Esophagus mucosa (tissue), 1 donor: ENCODE measurements at regions not wholly inside any gene's neighbourhood (a gene's known extent, or its start where the extent isn't known, plus 50 kb on each side); places are given as distances from the start of the nearest gene placed in this dataset.

ENCODE experiments used
- ATAC-seq: fragments of 200-7000 bp; cut with Tn5 transposase; one replicate; pipeline ENCODE4 v1.9.1; 2020
- donor health status: DM: yes; HTN: yes; CAD: no.

DNA sequence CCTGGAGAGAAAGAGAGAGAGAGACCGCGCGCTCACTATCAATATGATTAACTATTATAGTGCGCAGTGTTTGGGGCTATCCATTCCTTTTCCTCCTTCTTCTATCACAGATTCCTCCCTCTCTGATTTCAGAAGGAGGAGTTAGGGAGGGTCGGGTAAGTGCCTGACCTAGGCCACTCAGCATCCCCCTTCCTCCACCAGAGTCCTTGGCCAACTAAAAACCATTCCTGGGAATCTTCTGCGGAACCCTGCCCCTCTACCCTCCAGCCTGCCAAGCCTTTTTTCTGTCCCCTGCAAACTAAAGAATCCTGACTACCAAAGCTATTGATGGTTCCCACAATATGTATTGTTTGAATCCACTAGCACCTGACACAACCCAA lies 256.2 kb upstream of the NFE2L3 start:
- no peak for ATAC-seq

DNA sequence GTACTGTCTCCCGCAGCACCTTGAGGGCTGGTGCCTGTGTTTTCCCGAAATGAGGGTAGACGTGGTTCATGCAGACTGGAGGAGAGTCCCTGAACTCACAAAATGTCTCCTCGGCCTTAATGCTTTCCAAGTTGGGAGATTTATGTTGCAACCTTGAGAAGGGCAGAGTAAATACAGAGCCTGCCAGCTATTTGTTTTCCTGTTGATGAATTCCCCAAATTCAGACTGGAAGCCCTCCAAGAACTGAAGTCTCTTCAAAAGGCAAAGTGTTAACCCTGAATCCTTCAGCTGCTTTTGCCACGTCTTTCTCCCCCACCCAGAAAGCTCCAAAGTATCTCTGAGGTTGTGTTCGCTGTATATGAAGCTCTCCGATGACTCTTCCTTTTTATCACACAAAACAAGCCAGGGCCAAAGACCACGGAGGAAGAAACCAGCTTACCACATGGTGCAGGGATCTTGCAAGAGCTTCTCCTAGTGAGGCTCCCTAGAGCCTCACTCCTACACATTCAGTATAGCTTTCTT lies 254.7 kb upstream of the NFE2L3 start:
- ATAC-seq, result no peak

DNA sequence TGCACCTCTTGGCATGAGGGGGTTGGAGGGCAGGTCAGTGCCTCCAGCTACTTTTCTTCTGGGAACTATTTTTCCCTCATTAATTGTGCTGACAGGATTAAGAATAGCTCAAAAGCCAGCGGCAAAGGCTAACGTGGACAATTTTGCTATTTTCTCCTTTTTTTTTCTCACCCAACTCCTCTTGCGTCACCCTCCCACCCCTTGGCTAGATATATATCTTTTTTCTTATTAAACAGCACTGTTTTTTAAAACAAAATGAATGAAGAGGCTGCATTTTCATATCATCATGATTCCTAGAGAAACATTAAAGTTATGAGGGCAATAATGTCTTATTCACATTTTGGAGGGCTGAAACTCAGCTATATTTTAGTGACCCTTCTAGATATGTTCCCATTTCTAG lies 251.8 kb upstream of the NFE2L3 start:
- ATAC-seq, result no peak

DNA sequence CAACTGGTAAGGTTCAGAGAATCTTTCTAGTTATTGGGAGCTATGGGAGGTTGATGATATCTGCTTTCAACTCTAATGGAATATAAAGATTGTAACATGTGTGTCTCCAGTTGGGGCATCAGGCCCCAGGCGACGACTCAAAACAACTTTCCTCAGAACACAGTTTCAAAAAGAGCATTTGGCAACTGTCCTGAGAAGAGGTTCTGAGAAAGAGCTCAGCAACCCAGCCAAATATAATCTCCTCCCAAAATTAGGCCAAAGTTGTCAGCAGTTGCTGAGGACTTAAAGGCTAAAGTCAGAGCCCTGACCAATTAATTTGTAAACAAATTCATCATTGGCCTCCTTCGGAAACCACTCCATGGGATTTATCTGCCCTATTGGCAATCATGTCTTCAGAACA lies 251.1 kb upstream of the NFE2L3 start:
- ATAC-seq, result no peak

DNA sequence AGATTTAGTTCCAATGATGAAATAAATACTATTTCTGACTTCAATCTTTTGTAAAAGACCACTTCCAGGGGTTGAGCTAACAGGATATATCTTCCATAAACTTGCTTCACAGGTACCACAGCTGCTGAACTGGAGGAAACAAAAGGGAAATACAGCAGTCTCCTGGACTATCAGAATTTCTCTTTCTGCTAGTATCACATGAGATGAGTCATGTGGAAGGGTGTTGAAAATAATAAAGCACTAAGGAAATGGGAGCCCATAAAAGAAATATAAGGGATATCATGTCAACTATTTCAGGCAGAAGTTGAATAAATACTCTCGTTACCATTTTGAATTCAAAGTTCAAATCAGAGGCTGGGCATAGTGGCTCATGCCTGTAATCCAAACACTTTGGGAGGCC lies 250.3 kb upstream of the NFE2L3 start:
- ATAC-seq, result no peak

DNA sequence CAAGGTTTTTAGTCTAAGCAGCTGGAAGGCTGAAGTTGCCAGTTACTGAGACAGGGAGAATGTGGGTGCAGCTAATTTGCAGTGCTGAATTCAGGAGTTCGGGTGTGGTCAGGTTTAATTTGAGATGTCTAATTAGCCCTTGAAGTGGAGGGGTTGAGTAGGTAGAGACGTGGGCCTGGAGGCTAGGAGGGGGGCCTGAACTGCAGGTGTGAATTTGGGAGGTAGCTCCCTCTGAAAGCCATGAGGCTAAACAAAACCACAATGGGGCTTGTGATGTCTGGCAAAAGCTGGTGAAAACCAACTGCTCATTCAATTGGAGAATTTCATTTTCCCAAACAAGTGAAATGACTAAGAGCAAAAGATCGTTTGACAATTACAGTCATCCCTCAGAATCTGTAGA lies 246.0 kb upstream of the NFE2L3 start:
- no peak for ATAC-seq

DNA sequence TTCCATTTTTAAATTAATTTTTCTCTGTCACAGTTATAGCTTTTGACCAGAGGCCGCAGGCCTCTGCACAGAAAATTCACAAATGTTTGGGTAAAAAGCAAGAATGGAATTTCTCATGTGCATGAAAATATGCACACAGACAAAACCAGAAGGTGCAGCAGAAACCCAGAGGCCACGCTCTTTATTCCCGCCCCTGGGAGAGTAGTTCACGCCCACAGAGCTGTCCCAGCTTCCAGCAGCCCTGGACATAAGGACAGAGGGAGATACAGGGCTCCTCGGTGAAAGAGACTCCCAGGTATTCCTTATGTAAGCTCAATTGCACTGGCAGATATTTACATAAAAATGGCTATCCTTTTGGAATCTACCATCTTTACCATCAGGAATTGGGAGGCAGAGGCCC lies 245.2 kb upstream of the NFE2L3 start:
- ATAC-seq, result no peak

DNA sequence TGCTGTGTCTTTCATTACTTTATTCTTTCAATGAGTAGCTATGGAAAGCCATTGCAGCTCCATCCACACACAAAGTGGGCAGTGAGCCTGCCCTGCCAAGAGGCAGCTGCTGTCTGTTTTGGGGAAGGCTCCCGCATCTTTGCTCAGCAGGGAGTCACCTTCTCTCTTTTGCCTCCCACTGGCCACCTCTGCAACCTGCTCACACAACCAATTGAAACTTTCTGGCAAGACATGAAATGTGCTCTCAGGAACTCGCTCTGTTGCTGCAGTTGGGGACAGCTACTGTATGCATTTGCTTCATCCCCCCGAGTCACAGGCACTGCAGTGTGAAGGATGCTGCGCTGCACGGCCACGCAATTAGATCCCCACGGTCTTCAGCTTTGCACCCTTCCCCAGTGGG lies 244.8 kb upstream of the NFE2L3 start:
- no peak for ATAC-seq

DNA sequence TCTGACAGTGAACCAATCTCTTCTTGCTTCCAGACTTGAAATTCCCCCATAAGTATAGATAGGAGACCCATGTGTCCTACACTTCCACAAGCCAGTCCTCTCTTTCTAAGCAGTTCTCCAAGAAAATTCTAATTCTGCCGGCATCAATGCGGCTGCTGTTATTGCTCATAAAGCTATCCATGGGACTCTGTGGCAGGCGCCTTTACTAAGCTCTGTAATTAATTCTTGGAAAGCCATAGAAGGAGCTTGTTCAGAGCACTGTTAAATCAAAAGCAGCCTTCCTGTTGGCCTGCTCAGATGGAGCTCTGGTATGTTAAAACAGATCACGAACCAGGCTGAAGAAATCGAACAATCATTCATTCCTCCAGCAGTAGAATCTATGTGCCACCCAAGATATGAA lies 244.3 kb upstream of the NFE2L3 start:
- ATAC-seq, result no peak

DNA sequence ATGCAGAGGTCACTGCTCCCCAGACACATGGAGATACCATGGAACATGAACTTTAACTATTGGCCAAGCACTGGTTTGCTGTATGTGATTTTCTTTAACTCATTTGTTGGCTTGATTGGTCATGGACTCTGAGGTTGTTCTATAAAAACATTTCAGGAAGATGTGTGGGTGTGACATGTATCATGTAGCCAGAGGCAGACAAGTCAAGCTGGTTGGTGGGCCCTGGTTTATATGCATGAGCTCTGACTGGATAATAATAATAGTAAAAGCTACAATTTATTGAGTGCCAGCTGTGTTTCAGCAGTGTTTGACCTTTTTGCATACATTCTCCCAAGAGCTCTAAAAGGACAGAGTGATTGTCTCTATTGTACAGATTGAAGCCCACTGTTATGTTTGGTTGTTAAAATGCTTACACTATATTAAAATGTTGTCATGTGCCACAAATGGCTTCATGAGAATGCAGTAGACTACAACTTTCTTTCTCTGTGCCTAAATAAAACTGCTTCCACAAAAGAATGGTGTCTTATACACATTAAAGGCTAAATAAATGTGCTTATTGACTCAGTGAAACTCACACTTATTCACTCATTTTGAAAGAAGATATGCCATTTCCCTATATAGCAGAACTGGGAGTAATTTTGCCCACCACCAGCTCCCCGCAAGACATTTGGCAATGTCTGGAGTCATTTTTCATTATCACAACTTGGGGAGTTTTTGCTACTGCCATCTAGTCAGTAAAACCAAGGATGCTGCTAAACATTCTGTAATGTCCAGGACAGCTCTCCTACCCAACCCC lies 243.6 kb upstream of the NFE2L3 start:
- ATAC-seq, result no peak

DNA sequence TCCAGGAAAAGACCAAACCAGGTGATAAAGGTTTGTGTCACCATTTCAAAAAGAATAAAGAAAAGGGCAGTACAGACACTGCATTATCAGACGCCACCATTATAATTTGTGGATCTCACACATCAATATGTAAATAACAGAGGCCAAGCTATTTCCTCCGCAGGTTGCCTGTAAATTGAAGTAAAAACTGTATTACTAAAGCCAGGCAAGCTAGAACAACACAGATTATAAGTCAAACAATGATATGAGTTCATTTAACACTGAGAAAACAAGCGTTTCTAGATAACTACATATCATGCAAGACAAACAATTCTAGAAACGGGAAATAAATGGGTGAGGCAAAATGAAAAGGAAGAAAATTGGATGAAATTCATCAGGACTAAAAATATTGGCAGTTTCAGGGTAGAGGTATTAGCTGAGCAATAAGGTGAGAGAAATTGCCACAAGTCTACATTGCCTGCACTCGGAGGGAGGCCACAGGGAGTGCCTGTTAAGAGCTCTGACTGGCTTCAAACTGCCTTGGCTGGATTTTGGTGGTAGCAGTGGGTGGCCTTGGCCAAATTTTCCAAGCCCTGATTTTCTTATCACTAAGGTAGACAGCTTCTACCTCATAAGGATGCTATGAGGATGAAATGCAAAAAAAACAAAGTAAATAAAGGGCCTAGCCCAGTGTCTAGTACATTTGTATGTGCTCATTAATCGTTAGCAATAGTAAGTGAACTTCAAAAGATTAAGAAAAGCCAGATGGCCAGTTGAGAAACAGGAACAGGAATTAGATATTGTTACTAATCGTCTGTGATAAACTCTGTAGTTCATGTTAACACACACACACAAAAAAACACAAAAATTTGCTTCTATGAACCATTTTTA lies 240.0 kb upstream of the NFE2L3 start:
- ATAC-seq, result no peak

DNA sequence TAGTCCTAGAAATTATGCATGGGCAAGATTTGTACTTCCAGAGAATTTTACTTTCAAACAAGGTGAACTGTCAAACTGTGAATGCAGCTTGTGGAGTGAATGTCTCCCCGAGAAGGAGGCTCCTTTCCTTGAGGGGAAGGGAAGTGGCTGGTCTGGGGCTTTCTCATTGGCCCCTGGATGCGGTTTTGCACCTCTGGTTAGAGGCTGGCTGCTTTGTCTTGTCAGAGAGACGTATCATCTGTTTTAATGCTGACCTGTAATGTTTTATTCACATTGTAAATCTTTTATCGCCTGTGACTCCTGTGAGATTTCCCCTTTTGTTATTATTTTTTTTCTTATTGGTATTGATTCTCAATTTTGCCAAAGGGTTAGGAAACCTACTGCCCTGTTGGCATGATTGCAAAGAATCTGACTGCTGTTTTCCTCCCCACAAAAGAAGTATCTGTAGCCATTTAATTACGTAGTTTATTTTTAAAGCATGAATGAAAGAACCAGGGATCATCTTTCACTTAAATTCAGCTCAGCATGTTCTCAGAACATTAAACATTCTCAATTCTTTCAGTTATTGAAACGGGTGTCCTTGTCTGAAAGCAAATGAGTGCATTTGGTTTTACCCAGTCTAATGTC lies 238.3 kb upstream of the NFE2L3 start:
- ATAC-seq, result no peak

DNA sequence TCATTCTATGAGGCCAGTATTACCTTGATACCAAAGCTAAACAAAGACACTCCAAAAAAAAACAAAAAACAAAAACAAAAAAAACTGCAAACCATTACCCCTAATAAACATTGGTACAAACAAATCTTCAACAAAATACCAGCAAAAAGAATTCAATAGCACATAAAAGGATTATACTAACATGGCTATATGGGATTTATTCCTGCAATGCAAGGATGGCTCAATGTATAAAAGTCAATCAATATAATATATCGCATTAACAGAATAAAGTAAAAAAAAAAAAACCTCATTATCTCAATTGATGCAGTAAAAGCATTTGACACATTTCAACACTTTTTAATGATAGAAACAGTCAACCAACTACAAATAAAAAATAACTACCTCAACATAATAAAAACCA lies 233.3 kb upstream of the NFE2L3 start:
- ATAC-seq, result no peak

DNA sequence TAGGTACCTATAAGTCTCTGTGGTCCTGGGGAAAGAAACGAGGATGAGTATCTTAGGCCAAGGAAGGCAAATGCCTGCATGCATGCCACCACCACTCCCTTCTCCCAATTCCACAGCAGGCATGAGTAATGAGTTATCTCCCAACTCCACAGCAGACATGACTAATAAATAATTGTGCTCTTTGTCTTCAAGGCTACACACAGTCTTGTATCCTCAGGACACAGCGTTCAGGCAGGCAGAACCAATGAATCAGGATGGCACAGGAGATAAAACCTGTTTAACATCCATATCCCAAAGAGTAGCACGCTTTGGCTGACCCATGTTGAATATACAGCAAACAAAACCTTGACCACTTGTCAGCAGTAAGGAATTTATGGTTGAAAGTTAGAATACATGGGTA lies 229.7 kb upstream of the NFE2L3 start:
- ATAC-seq, result peak; percentile 82

DNA sequence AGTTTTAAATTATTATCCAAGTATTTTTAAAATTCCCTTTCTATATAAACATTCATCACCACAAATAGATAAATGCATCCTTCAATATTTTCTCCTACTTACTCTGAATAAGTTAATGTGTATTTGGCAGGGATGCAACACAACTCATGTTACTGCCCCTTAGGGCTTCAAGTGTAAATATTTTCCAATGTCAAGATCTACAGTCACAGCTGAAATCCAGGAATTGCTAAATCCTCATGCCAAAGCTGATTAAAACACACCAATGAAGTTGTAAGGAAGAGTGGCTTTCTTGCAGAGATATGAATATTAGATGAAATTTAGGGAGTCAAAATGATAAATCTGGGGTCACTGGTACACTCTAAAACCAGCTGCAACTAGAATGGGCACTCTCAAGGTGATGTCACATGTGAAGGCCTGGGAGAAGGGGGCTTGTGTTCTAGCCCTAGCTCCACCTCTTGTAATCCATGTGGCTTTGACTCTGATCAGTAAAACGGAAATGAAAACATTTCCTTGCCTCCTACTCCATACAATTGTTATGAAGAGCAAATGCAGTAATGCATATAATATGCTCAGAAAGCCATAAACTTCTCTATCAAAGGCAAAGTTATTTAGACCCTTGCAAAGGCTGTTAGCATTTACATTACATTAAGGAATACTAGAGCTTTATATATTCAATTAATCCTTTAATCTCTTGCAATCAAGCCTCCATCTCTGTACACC lies 228.1 kb upstream of the NFE2L3 start:
- ATAC-seq, result no peak

DNA sequence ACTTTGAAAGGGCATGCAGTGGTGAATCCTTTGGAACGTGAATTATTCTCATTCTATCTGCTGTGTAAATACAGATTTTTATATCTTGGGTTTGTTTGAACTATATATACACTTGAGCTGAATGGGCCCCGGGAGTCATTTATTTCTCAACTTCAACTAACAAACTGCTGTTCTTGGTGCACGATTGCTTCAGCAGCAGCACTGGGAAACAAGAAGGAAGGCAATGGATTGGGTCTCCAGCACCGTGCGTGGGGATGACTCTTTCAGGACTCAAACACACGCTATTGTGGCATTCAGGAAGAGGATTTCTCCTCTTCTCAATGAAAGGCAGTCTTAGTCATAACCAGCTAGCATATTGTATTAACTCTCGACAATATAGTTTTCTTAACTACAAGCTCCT lies 226.0 kb upstream of the NFE2L3 start:
- ATAC-seq, result peak; percentile 92

DNA sequence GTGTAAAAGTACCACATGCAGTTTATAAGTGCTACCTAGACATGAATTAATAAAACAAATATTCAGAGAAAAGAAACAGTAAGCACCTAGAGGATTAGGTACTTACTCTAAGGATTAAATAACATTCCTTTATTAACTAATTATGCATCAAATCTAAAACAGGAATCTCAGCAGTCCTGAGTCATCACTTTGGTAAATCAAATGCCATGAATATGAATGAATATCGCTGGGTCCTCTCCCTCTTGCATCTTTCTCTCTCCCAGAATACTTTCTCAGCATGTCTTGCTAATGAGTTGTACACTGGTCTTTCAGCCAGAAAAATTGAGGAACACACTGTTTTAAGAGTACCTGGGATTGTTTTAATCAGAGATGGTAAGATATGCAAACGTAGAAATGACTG lies 225.5 kb upstream of the NFE2L3 start:
- peak; percentile 50 for ATAC-seq

DNA sequence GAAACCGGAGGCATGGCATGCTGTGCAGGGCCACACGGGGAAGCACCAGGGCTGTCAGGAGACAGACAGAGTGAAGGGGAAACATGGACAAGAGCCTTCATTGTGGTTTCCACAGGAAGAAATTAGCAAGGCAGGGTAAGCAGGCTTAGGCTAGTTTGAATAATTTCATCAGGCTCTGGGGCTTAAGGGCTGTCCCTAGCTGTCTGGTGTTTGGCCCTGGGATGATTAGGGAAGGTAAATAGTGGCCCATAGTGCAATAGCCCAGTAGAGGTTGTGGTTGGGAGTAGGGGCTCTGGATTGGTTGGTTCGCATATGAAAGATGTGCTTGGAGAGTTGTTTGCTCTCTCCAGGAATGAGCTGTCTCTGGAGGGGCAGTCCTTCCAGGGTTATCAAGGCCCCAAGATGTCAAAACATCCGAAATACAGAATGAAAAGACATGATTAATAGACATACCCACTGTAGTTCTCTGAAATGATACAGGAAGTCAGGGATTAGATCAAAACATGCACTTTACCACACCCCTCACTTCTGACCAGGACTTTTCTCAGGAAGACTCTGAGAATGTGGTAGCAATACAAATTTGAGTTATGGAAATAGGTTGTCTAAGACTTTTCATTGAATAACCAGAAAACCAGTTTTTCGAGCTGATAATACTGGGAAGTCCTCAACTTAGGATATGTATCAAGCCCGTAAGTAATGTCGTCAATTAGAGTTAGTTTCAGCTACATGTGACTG lies 224.9 kb upstream of the NFE2L3 start:
- peak; percentile 49 for ATAC-seq

DNA sequence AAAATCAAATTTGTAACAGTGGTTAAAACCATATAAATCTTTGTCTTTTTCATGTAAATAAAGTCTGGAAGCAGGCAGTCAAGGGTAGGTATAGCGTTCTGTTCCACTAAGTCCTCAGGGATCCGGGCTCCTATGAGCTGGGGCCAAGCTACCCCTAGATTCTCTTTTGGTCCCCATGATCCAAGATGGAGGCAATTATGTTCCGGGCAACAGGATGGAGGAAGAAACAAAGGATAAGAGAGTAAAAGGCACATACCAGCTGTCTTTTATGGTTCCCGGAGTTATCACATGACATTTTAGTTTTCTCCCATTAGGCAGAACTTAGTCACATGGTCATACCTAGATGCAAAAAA lies 224.4 kb upstream of the NFE2L3 start:
- ATAC-seq, result no peak

DNA sequence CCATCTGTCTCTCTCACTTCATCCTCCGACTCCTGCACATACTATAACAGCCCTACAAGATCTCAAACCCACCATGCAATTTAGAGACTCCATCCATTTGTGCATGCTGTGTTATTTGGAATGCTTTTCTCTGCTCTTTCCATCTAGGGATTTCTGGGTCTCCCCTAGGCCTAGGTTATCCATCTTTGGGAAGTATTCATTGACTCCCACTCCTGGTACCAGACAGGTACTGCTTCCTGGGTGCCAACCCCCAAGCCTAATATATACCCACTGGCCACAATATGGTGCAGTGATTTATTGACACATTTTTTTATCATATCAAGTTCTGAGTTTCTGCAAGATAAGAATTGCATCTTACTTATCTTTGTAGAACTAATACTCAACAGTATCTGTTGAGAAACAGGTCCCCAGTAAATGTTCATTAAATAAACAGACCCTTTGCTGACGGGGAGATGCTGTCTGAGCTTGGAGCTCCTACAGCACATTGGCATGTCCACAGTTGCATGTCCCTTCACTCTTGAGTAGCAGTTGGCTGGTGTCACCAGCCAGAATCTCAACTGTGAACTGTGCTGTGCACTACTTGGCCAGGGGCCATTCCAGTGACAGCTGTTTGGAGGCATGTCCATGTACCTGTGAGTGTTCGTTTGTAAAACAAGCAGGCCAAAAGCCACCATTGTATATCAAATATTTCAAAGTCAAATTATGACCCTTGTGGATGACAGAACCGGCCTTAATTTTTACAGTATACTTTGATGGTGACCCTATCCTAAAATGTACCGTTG lies 223.3 kb upstream of the NFE2L3 start:
- no peak for ATAC-seq

DNA sequence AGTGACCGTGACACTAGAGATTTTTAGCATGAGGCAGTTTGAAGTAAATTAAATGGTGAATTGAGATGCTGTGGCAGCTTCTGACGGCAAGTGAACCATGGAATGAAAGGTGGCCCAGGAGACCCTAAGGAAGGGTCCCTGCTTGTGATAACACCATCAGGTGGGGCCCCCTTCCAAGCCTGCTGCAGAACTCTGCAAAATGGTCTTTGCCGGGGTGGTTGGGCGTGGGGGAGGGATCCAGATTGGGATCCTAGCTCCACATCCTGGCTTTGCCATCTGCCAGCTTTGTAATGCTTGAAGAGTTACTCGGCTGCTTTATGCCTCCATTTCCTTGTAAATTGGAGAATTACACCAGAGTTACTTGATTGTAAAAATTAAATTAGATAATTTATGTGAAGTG lies 222.6 kb upstream of the NFE2L3 start:
- no peak for ATAC-seq
